Prostate gland (tissue), 2 donors: ENCODE measurements at regions not wholly inside any gene's neighbourhood (a gene's known extent, or its start where the extent isn't known, plus 50 kb on each side); places are given as distances from the start of the nearest gene placed in this dataset.

ENCODE experiments used
- POLR2AphosphoS5 ChIP-seq: sonication (generic); formaldehyde crosslinking; IDR thresholded peaks from one replicate; pipeline ENCODE4 v1.6.1; 2017; ENCODE audit warnings: antibody characterized with exemption
- TF ChIP-seq, protein P1 (sequence below), 4 experiments: fragments of 200-600 bp in 2 of 4; fragments of 450-650 bp in 2 of 4; sonication (generic) in 2 of 4; IDR thresholded peaks; 1 replicate in 3 of 4; 2 replicates in 1 of 4; pipeline ENCODE4 v1.5.1; 2016 to 2019; ENCODE audit warnings: antibody characterized with exemption in 4 of 4, mild to moderate bottlenecking in 2 of 4, moderate library complexity in 2 of 4

DNA sequence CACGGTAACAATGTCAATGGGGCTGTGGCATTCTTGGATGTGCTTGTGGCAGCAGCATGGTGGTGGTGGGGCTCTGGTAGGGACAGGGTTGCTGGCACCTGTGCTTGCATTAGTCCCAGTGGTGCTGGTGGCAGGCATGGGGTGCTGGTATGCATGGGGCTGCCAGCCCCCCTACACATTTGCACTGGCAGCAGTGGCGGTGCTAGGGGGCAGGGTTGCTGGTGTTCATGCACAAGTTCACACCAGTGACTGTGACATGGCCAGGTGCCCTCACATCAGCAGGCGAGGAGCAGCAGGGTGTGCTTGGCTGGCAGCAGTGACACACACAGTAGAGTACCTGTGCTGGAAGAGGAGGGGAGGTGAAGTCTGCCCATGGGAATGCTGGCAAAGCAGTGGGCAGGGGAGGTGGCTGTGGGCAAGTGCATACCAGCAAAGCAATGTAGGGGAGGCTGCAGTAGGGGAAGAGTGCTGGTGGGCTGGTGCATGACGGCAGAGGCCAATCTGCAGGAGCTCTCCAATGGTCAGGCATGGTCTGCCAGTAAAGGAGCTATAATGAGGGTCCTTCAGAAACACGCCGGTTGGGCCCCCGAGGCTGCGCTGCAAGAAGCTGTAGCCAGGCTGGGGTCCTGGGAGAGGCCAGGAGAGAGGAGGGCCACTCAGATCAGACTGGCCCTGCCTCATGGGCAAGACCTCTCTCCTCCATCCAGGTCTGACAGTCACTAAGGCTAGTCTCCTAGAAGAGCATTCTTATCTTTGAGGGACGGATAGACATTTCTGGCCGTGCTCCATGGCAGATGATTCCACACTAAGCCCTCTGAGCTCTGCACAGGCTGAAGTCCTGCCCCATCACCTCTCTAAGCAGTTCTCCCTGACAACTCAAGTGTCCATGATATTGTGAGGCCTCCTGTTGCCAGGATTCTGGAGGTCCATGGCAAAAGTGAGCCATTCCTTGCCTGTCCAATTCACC, 406.4 kb downstream of the SEMA3D start:
- TF ChIP-seq POLR2AphosphoS5, result no peak
- TF ChIP-seq, protein P1, sequence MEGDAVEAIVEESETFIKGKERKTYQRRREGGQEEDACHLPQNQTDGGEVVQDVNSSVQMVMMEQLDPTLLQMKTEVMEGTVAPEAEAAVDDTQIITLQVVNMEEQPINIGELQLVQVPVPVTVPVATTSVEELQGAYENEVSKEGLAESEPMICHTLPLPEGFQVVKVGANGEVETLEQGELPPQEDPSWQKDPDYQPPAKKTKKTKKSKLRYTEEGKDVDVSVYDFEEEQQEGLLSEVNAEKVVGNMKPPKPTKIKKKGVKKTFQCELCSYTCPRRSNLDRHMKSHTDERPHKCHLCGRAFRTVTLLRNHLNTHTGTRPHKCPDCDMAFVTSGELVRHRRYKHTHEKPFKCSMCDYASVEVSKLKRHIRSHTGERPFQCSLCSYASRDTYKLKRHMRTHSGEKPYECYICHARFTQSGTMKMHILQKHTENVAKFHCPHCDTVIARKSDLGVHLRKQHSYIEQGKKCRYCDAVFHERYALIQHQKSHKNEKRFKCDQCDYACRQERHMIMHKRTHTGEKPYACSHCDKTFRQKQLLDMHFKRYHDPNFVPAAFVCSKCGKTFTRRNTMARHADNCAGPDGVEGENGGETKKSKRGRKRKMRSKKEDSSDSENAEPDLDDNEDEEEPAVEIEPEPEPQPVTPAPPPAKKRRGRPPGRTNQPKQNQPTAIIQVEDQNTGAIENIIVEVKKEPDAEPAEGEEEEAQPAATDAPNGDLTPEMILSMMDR (IDR thresholded peaks at IDR 0.05), result no peak
